HepG2 (cell line): ENCODE measurements at regions not wholly inside any gene's neighbourhood (a gene's known extent, or its start where the extent isn't known, plus 50 kb on each side); places are given as distances from the start of the nearest gene placed in this dataset.

Source experiments
- AKAP8 ChIP-seq: sonication (generic); formaldehyde crosslinking; IDR thresholded peaks from 2 replicates; pipeline ENCODE4 v1.5.1; 2020; ENCODE audit warnings: mild to moderate bottlenecking, missing genetic modification reagents
- ARHGAP35 ChIP-seq: sonication (generic); formaldehyde crosslinking; IDR thresholded peaks from 2 replicates; pipeline ENCODE4 v1.9.0; 2022; ENCODE audit warnings: mild to moderate bottlenecking, inconsistent platforms, moderate library complexity, missing genetic modification reagents, borderline replicate concordance
- NFE2L1 ChIP-seq: sonication (generic); formaldehyde crosslinking; IDR thresholded peaks from 2 replicates; pipeline ENCODE4 v1.4.0; 2020; ENCODE audit warnings: missing genetic modification reagents, mild to moderate bottlenecking, borderline replicate concordance
- RAD51 ChIP-seq: fragments of 450-650 bp; IDR thresholded peaks from 2 replicates; pipeline ENCODE4 v1.6.1; 2016; ENCODE audit warnings: borderline replicate concordance
- RBM22 ChIP-seq: fragments of 200-400 bp; formaldehyde crosslinking; optimal IDR thresholded peaks from 2 replicates; pipeline ENCODE3; 2017; ENCODE audit warnings: mild to moderate bottlenecking, low read length, moderate library complexity
- SNRNP70 ChIP-seq: fragments of 200-400 bp; formaldehyde crosslinking; IDR thresholded peaks from 2 replicates; pipeline ENCODE4 v1.6.1; 2017; ENCODE audit warnings: mild to moderate bottlenecking, low read depth, low read length, moderate library complexity
- ZNF678 ChIP-seq: sonication (generic); formaldehyde crosslinking; IDR thresholded peaks from 2 replicates; pipeline ENCODE4 v1.4.0; 2020; ENCODE audit warnings: mild to moderate bottlenecking, missing genetic modification reagents
- ZNF773 ChIP-seq: sonication (generic); formaldehyde crosslinking; IDR thresholded peaks from 2 replicates; pipeline ENCODE4 v1.4.0; 2020; ENCODE audit warnings: missing genetic modification reagents, borderline replicate concordance
- TF ChIP-seq, protein P1 (sequence below): sonication (generic); formaldehyde crosslinking; IDR thresholded peaks from 2 replicates; pipeline ENCODE4 v1.4.0; 2020; ENCODE audit warnings: mild to moderate bottlenecking, missing genetic modification reagents
- TF ChIP-seq, protein P2 (sequence below): sonication (generic); formaldehyde crosslinking; IDR thresholded peaks from 2 replicates; pipeline ENCODE4 v1.9.0; 2021; ENCODE audit warnings: mild to moderate bottlenecking, missing genetic modification reagents
- TF ChIP-seq, protein P3 (sequence below): IDR thresholded peaks from 2 replicates; pipeline ENCODE4 v1.6.1; 2012; ENCODE audit warnings: inconsistent platforms
- TF ChIP-seq, protein P4 (sequence below): sonication (generic); formaldehyde crosslinking; IDR thresholded peaks from 2 replicates; pipeline ENCODE4 v1.5.0; 2020; ENCODE audit warnings: mild to moderate bottlenecking, missing genetic modification reagents
- TF ChIP-seq, protein P5 (sequence below): sonication (generic); formaldehyde crosslinking; IDR thresholded peaks from 2 replicates; pipeline ENCODE4 v1.4.0; 2020; ENCODE audit warnings: mild to moderate bottlenecking, missing genetic modification reagents
- TF ChIP-seq, protein P6 (sequence below): sonication (generic); formaldehyde crosslinking; IDR thresholded peaks from 2 replicates; pipeline ENCODE4 v1.5.1; 2020; ENCODE audit warnings: mild to moderate bottlenecking, missing genetic modification reagents, moderate library complexity

DNA sequence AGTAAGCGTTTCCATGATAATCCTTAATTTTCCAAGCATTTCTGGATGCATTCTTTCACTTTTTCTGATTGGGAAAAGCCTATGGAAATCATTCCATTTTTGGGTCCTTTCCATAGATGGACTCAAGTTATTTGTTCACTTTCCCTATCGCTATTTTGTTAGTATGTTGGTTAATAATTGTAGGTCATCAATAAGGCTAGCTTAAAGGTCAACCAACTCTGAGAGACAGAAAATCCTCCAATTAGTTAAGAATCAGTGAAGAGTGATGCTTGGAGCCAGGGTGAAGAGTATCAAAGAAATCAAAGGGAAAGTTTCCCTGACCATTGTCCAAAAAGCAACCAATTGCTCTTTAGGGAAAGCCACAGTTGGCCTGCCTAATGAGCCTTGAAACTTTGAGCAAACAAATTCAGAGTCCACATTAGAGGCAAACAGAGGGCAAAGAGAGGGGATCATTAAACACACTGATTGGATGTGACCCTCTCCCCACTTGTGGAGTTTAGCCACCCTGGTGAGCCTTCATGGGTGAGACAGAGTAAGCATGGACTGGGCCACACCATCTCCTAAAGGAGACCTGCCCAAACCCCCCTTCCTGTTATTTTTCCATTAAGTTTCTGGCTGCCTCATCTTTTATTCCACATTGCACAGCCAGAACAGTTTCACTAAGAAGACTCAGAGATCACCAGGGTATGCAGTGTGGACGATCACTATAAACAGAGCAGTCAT is 133.4 kb upstream of the DYNLRB2 start (continued):
- TF ChIP-seq, protein P1, sequence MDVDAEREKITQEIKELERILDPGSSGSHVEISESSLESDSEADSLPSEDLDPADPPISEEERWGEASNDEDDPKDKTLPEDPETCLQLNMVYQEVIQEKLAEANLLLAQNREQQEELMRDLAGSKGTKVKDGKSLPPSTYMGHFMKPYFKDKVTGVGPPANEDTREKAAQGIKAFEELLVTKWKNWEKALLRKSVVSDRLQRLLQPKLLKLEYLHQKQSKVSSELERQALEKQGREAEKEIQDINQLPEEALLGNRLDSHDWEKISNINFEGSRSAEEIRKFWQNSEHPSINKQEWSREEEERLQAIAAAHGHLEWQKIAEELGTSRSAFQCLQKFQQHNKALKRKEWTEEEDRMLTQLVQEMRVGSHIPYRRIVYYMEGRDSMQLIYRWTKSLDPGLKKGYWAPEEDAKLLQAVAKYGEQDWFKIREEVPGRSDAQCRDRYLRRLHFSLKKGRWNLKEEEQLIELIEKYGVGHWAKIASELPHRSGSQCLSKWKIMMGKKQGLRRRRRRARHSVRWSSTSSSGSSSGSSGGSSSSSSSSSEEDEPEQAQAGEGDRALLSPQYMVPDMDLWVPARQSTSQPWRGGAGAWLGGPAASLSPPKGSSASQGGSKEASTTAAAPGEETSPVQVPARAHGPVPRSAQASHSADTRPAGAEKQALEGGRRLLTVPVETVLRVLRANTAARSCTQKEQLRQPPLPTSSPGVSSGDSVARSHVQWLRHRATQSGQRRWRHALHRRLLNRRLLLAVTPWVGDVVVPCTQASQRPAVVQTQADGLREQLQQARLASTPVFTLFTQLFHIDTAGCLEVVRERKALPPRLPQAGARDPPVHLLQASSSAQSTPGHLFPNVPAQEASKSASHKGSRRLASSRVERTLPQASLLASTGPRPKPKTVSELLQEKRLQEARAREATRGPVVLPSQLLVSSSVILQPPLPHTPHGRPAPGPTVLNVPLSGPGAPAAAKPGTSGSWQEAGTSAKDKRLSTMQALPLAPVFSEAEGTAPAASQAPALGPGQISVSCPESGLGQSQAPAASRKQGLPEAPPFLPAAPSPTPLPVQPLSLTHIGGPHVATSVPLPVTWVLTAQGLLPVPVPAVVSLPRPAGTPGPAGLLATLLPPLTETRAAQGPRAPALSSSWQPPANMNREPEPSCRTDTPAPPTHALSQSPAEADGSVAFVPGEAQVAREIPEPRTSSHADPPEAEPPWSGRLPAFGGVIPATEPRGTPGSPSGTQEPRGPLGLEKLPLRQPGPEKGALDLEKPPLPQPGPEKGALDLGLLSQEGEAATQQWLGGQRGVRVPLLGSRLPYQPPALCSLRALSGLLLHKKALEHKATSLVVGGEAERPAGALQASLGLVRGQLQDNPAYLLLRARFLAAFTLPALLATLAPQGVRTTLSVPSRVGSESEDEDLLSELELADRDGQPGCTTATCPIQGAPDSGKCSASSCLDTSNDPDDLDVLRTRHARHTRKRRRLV (CRISPR knock-in tag), result no peak
- TF ChIP-seq, protein P2, sequence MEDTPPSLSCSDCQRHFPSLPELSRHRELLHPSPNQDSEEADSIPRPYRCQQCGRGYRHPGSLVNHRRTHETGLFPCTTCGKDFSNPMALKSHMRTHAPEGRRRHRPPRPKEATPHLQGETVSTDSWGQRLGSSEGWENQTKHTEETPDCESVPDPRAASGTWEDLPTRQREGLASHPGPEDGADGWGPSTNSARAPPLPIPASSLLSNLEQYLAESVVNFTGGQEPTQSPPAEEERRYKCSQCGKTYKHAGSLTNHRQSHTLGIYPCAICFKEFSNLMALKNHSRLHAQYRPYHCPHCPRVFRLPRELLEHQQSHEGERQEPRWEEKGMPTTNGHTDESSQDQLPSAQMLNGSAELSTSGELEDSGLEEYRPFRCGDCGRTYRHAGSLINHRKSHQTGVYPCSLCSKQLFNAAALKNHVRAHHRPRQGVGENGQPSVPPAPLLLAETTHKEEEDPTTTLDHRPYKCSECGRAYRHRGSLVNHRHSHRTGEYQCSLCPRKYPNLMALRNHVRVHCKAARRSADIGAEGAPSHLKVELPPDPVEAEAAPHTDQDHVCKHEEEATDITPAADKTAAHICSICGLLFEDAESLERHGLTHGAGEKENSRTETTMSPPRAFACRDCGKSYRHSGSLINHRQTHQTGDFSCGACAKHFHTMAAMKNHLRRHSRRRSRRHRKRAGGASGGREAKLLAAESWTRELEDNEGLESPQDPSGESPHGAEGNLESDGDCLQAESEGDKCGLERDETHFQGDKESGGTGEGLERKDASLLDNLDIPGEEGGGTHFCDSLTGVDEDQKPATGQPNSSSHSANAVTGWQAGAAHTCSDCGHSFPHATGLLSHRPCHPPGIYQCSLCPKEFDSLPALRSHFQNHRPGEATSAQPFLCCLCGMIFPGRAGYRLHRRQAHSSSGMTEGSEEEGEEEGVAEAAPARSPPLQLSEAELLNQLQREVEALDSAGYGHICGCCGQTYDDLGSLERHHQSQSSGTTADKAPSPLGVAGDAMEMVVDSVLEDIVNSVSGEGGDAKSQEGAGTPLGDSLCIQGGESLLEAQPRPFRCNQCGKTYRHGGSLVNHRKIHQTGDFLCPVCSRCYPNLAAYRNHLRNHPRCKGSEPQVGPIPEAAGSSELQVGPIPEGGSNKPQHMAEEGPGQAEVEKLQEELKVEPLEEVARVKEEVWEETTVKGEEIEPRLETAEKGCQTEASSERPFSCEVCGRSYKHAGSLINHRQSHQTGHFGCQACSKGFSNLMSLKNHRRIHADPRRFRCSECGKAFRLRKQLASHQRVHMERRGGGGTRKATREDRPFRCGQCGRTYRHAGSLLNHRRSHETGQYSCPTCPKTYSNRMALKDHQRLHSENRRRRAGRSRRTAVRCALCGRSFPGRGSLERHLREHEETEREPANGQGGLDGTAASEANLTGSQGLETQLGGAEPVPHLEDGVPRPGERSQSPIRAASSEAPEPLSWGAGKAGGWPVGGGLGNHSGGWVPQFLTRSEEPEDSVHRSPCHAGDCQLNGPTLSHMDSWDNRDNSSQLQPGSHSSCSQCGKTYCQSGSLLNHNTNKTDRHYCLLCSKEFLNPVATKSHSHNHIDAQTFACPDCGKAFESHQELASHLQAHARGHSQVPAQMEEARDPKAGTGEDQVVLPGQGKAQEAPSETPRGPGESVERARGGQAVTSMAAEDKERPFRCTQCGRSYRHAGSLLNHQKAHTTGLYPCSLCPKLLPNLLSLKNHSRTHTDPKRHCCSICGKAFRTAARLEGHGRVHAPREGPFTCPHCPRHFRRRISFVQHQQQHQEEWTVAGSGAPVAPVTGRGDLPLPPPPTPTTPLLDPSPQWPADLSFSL (CRISPR knock-in tag), result no peak
- TF ChIP-seq ZNF773 (no peak), ARHGAP35 (no peak), NFE2L1 (CRISPR knock-in tag) (no peak), RAD51 (no peak), AKAP8 (CRISPR knock-in tag) (no peak; the same call in 1 of the 2 replicates), ZNF678 (CRISPR knock-in tag) (no peak), RBM22 (no peak), SNRNP70 (no peak)
- TF ChIP-seq, protein P3, sequence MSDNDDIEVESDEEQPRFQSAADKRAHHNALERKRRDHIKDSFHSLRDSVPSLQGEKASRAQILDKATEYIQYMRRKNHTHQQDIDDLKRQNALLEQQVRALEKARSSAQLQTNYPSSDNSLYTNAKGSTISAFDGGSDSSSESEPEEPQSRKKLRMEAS, result peak; percentile 51; the same call in 1 of the 2 replicates
- TF ChIP-seq, protein P4, sequence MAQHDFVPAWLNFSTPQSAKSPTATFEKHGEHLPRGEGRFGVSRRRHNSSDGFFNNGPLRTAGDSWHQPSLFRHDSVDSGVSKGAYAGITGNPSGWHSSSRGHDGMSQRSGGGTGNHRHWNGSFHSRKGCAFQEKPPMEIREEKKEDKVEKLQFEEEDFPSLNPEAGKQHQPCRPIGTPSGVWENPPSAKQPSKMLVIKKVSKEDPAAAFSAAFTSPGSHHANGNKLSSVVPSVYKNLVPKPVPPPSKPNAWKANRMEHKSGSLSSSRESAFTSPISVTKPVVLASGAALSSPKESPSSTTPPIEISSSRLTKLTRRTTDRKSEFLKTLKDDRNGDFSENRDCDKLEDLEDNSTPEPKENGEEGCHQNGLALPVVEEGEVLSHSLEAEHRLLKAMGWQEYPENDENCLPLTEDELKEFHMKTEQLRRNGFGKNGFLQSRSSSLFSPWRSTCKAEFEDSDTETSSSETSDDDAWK, result no peak
- TF ChIP-seq, protein P5, sequence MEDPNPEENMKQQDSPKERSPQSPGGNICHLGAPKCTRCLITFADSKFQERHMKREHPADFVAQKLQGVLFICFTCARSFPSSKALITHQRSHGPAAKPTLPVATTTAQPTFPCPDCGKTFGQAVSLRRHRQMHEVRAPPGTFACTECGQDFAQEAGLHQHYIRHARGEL (CRISPR knock-in tag), result no peak
- TF ChIP-seq, protein P6, sequence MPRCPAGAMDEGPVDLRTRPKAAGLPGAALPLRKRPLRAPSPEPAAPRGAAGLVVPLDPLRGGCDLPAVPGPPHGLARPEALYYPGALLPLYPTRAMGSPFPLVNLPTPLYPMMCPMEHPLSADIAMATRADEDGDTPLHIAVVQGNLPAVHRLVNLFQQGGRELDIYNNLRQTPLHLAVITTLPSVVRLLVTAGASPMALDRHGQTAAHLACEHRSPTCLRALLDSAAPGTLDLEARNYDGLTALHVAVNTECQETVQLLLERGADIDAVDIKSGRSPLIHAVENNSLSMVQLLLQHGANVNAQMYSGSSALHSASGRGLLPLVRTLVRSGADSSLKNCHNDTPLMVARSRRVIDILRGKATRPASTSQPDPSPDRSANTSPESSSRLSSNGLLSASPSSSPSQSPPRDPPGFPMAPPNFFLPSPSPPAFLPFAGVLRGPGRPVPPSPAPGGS (CRISPR knock-in tag), result no peak
